HepG2 (cell line): ENCODE measurements at regions not wholly inside any gene's neighbourhood (a gene's known extent, or its start where the extent isn't known, plus 50 kb on each side); places are given as distances from the start of the nearest gene placed in this dataset.

Experiments
- ATAC-seq: fragments of 200-7000 bp; cut with Tn5 transposase; 3 replicates; pipeline ENCODE4 v1.9.1; 2020; ENCODE audit warnings: mild to moderate bottlenecking, moderate library complexity
- BruUV-seq: library from RNA; stranded (reverse); fragments of 400-500 nt; replicated peaks from 2 replicates; lab custom pipeline; 2021; lab: Mats Ljungman, UMichigan
- CTCF ChIA-PET: fragments of 300-600 bp; formaldehyde crosslinking; extraction: SDS; loops from one replicate; lab custom pipeline; 2021; ENCODE audit warnings: low total read pairs, inconsistent platforms, low intra/inter-chr PET ratio; lab: Yijun Ruan, JAX
- POLR2A ChIA-PET: fragments of 350-600 bp; sonication (Branson Sonifier 250); formaldehyde crosslinking; loops from one replicate; lab custom pipeline; 2020; ENCODE audit warnings: antibody characterized with exemption, inconsistent platforms; lab: Yijun Ruan, JAX
- DNase-seq: peaks from one replicate; pipeline ENCODE4 v3.0.0-alpha.2; 2015; ENCODE audit warnings: low spot score
- FAIRE-seq: peaks from 3 replicates; lab custom pipeline; 2011; peaks lifted over from hg19 to GRCh38; lab: Jason Lieb, UNC
- H2AFZ ChIP-seq: one replicate; pipeline ENCODE4 v1.6.1; 2011; ENCODE audit warnings: low read length, inconsistent platforms
- H3K27ac ChIP-seq: fragments of 300-600 bp; 3 replicates; pipeline ENCODE4 v1.8.0; 2011; ENCODE audit warnings: mixed run types, mild to moderate bottlenecking, mixed read lengths, low read length, inconsistent platforms; ENCODE audit not compliant: insufficient read depth; ENCODE audit errors: extremely low read length
- H3K27me3 ChIP-seq, 2 experiments: fragments of 200-600 bp in 1 of 2; 2 replicates in 1 of 2; 3 replicates in 1 of 2; pipeline versions ENCODE4 v1.6.0 to v1.8.0; 2011; ENCODE audit warnings: low read length in 2 of 2, mild to moderate bottlenecking in 2 of 2, moderate library complexity in 2 of 2, inconsistent platforms in 1 of 2; ENCODE audit not compliant: insufficient read depth in 2 of 2, control insufficient read depth in 1 of 2
- H3K36me3 ChIP-seq, 2 experiments: fragments of 200-600 bp in 1 of 2; replicated peaks in 1 of 2; 2 replicates in 1 of 2; 3 replicates in 1 of 2; pipeline versions ENCODE4 v1.5.1 to v1.8.0; 2011; ENCODE audit warnings: low read length in 2 of 2, inconsistent platforms in 1 of 2; ENCODE audit not compliant: insufficient read depth in 2 of 2, control insufficient read depth in 1 of 2
- H3K4me1 ChIP-seq: 2 replicates; pipeline ENCODE4 v1.5.1; 2012; ENCODE audit warnings: low read length, inconsistent platforms; ENCODE audit not compliant: insufficient read depth
- H3K4me2 ChIP-seq: 2 replicates; pipeline ENCODE4 v1.6.0; 2011; ENCODE audit warnings: low read depth, low read length, inconsistent platforms
- H3K4me3 ChIP-seq, 3 experiments: fragments of 200-600 bp in 1 of 3; sonication (generic), shearing (Covaris generic) in 1 of 3; replicated peaks in 1 of 3; 2 replicates each; pipeline ENCODE4 v1.5.1; 2011 to 2016; ENCODE audit warnings: low read length in 3 of 3, inconsistent platforms in 2 of 3, low read depth in 2 of 3, mild to moderate bottlenecking in 2 of 3, control low read depth in 1 of 3, mixed read lengths in 1 of 3; ENCODE audit not compliant: insufficient read depth in 1 of 3
- H3K79me2 ChIP-seq: one replicate; pipeline ENCODE4 v1.6.1; 2011; ENCODE audit warnings: low read length, inconsistent platforms; ENCODE audit not compliant: insufficient read depth
- H3K9ac ChIP-seq: 2 replicates; pipeline ENCODE4 v1.6.0; 2011; ENCODE audit warnings: mild to moderate bottlenecking, low read depth, low read length, inconsistent platforms; ENCODE audit not compliant: insufficient read depth
- H3K9me3 ChIP-seq: 2 replicates; pipeline ENCODE4 v1.5.1; 2012; ENCODE audit warnings: mild to moderate bottlenecking, low read length
- H4K20me1 ChIP-seq: 2 replicates; pipeline ENCODE4 v1.6.0; 2011; ENCODE audit warnings: inconsistent platforms, mild to moderate bottlenecking, low read length, moderate library complexity; ENCODE audit not compliant: insufficient read depth
- BHLHE40 ChIP-seq: IDR thresholded peaks from 2 replicates; pipeline ENCODE4 v1.6.1; 2011; ENCODE audit warnings: low read length, improper control_type of control experiment
- GRHL1 ChIP-seq: sonication (generic); formaldehyde crosslinking; conservative IDR thresholded peaks from 2 replicates; pipeline ENCODE4 v1.8.0; 2022; ENCODE audit warnings: missing genetic modification reagents
- HOXA7 ChIP-seq: sonication (generic); formaldehyde crosslinking; IDR thresholded peaks from 2 replicates; pipeline ENCODE4 v1.8.1; 2022; ENCODE audit warnings: mild to moderate bottlenecking, missing genetic modification reagents, moderate library complexity
- NFKB2 ChIP-seq: sonication (generic); formaldehyde crosslinking; IDR thresholded peaks from 2 replicates; pipeline ENCODE4 v1.4.0; 2020; ENCODE audit warnings: missing genetic modification reagents, borderline replicate concordance
- PRDM15 ChIP-seq: sonication (generic); formaldehyde crosslinking; IDR thresholded peaks from 2 replicates; pipeline ENCODE4 v1.4.0; 2020; ENCODE audit warnings: missing genetic modification reagents
- RCOR2 ChIP-seq: IDR thresholded peaks from 2 replicates; pipeline ENCODE4 v1.6.1; 2016; ENCODE audit warnings: missing biosample characterization, missing genetic modification reagents
- ZNF609 ChIP-seq: sonication (generic); formaldehyde crosslinking; IDR thresholded peaks from 2 replicates; pipeline ENCODE4 v1.4.0; 2020; ENCODE audit warnings: mild to moderate bottlenecking, missing genetic modification reagents, borderline replicate concordance
- WGBS: methylation state at CpG from one replicate; pipeline ENCODE4 v1.1.6; 2017; ENCODE audit warnings: low lambda C conversion rate; 5-methylcytosine and 5-hydroxymethylcytosine counted together
- in situ Hi-C: cut with HindIII; loops from 2 replicates; pipeline ENCODE4 v1.10.0; 2017; ENCODE audit warnings: low pct_unique_long_range_greater_than_20kb; ENCODE audit not compliant: extremely low pct_ligation_motif_present
- intact Hi-C: fragments of 100-400 bp; cut with micrococcal nuclease; formaldehyde crosslinking; loops from one replicate; pipeline ENCODE4 v1.10.0; 2022; ENCODE audit not compliant: unreplicated experiment

GRCh38 chr1:233442026-233442780 lies 114.7 kb downstream of the MAP3K21 start (continued):
- no peak for TF ChIP-seq GRHL1 (CRISPR knock-in tag)
- no peak for TF ChIP-seq RCOR2 (CRISPR knock-in tag)
- TF ChIP-seq, all 625 proteins: peak for 0

- 43% methylated on average over 2 of the region's 2 CpGs for WGBS
- Histone ChIP-seq H3K27ac (no peak overlapping the region), H3K4me1 (no peaks in the 10 kb centered on the region), H3K4me2 (no peak overlapping the region), H3K4me3 (no peak overlapping the region), H3K79me2 (no peaks in the 10 kb centered on the region), H3K9ac (no peak overlapping the region), H3K9me3 (no peaks in the 10 kb centered on the region), H3K36me3 (no peaks in the 10 kb centered on the region)
- ATAC-seq (no peak), FAIRE-seq (no peak)
- in situ Hi-C loops (loop anchor here (25.0 kb wide), 1 partner anchor 344 kb away; no protein-coding TSS in a partner anchor), intact Hi-C loops (no loop called here)
- BruUV-seq, result no TSS peak
- TF ChIP-seq HOXA7 (CRISPR knock-in tag), result no peak
- no peak for TF ChIP-seq PRDM15
- no peak for TF ChIP-seq BHLHE40
- TF ChIP-seq ZNF609 (CRISPR knock-in tag), result no peak
- no peak for TF ChIP-seq NFKB2 (CRISPR knock-in tag)
- TF ChIP-seq, all 625 proteins: peak for 0
- Histone ChIP-seq H4K20me1 (no peaks in the 10 kb centered on the region), H2AFZ (no peak overlapping the region), H3K27me3 (no peaks in the 10 kb centered on the region)
- DNase-seq, result no peak
- CTCF ChIA-PET, result no interaction called here
- POLR2A ChIA-PET, result no interaction called here
Measured at GRCh38 chr1:233443040-233443760, 115.7 kb downstream of the MAP3K21 start.
